Stimulated activated CD8-positive, alpha-beta memory T cell treated with anti-CD3 and anti-CD28 coated beads, Interleukin-2, amount 100 ng/mL, for 48 hours (primary cell): ENCODE measurements at regions not wholly inside any gene's neighbourhood (a gene's known extent, or its start where the extent isn't known, plus 50 kb on each side); places are given as distances from the start of the nearest gene placed in this dataset.
"Not testable (repeated sequence)": the region's sequence is repeated elsewhere in the genome, so short reads cannot be mapped to it uniquely, and the experiment has no call there.

ENCODE experiments used
- DNase-seq, 2 donors: peaks; one replicate each; pipeline ENCODE4 v3.0.0-alpha.2; 2020; ENCODE audit warnings: low read depth in 2 of 2

- DNase-seq = no peak
Observed at GRCh38 chr14:37890095-37890494, 294.7 kb downstream of the TTC6 start.

DNA sequence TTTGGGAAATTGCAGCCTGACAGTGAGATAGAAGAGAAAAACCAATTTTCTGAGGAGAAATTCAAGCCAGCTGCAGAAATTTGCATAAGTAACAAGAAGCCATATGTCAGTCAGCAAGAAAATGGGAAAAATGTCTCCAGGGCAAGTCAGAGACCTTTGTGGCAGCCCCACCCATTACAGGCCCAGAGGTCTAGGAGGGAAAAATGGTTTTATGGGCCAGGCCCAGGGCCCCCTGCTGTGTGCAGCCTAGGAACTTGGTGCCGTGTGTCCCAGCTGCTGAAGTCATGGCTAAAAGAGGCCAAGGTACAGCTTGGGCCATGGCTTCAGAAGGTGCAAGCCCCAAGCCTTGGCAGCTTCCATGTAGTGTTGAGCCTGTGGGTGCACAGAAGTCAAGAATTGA, 296.1 kb downstream of the TTC6 start:
- DNase-seq = not testable (repeated sequence)

- no peak for DNase-seq
Observed at GRCh38 chr14:37894463-37894862, 299.0 kb downstream of the TTC6 start.

GRCh38 chr14:37899365-37899764, 303.9 kb downstream of the TTC6 start:
- no peak for DNase-seq

- DNase-seq = no peak
Observed at GRCh38 chr14:37900561-37900960, 305.1 kb downstream of the TTC6 start.

- no peak for DNase-seq
Observed at GRCh38 chr14:37901978-37902377, 305.7 kb upstream of the SSTR1 start.

GRCh38 chr14:37903343-37904191, 304.1 kb upstream of the SSTR1 start:
- no peak for DNase-seq

- DNase-seq = no peak
Observed at GRCh38 chr14:37924622-37925021, 283.1 kb upstream of the SSTR1 start.

GRCh38 chr14:37932008-37932407, 275.7 kb upstream of the SSTR1 start:
- DNase-seq = no peak

- no peak for DNase-seq
Observed at GRCh38 chr14:37932481-37932880, 275.2 kb upstream of the SSTR1 start.

DNA sequence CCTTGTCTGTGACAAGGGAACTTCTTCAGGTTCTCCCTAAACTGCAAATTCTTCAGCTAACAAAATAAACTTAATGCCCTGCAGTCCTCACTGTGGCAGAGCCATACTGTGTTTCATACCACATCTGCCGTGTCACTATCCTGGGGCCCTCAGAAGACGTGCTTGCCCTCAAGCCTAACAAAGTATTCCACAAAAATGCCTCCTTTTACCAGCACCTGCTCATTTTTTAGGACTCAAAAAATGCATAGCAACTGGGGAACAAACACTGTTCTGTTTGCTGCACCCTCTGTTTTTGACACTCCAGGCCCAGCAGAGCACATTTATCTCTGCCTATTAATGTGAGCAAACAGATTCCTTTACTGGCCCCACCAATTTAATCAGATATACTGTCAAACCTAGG, 270.7 kb upstream of the SSTR1 start:
- no peak for DNase-seq

GRCh38 chr14:37939442-37940028, 268.2 kb upstream of the SSTR1 start:
- DNase-seq = no peak

DNA sequence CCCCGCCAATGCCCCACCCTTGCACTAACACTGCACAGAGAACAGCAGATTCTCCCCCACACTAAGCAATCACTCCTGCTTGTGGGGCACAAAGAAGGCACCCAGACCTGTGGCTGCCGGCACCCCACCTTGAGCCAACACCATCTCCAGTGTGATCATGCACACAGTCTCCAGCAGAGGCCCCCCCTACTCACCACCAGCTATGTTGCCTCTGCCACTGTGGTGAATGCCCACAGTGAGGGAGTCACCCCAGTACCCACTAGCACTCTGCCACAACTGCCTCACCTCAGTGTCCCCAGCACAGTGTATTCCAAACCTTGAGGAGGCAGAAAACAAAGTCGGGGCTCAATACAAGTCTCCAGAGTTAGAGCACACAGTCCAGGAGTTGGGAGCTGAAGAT, 261.7 kb upstream of the SSTR1 start:
- no peak for DNase-seq

- no peak for DNase-seq
Observed at GRCh38 chr14:37946819-37947218, 260.9 kb upstream of the SSTR1 start.

GRCh38 chr14:37948266-37948665, 259.4 kb upstream of the SSTR1 start:
- DNase-seq = no peak

- DNase-seq = no peak
Observed at GRCh38 chr14:37968664-37969240, 239.0 kb upstream of the SSTR1 start.

- DNase-seq = no peak
Observed at GRCh38 chr14:37969511-37969979, 238.2 kb upstream of the SSTR1 start.

DNA sequence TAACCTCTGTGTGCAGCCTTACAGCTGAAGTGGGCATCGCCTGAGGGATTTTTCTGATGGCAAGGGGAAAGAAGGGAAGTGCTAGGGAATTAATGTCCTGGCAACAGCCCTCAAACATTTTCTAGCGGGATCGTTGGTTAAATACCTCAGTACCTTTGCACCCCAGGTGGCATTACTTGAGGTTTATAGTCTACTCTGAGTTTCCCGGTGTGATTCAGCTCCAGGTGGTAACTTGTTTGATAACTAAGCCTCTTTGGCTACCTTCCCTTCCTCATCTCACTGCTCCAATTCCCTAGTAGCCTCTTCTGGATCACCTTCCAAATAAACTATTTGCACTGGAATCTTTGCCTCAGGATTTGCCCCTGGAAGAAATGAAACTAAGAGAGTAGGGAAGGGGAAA, 237.0 kb upstream of the SSTR1 start:
- DNase-seq = no peak

DNA sequence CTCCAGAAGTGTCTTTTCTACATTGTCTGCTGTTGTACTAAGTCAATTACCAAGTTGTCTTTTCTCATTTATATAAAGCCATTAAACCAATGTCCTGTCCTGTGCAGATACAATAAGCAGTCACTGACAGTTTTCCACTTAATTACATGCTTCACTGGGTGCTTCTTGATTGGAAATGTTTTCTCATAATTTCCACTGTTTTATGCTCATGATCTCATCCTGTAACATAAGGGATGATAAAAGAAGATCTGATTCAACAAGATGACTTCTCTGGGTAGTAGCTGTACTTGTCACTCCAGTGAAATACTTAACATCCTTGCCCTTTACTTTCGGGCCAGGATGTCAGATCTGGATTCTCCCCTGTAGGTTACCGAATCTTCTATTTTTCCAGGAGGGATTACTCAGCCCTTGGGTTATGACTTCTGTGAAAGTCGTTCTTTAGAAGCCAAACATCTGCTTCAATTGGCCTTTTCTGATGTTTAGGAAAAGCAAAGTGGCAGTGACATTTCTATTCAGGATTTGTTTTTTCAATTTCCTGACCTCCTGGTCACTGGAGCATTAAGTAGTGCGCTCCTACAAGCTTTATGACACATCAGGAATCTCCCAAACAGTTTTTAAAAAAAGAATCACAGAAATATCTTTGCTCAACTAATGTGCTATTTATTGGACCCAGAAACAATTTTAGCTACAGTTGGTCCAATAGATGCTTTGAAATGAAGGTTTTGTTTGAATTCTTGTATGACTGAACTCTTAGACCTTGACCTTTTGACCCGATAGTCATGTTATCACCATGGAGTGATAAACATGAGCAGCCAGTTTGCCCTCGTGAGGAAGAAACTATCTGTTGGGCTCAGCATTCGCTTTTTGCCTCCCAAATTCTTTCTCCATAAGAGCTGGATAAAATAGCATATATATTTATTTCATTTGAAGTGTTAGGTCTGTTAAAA, 234.5 kb upstream of the SSTR1 start:
- no peak for DNase-seq

- DNase-seq = no peak
Observed at GRCh38 chr14:37974421-37974820, 233.3 kb upstream of the SSTR1 start.

- DNase-seq = no peak
Observed at GRCh38 chr14:37977481-37977880, 230.2 kb upstream of the SSTR1 start.
